A549 (cell line): ENCODE measurements at regions not wholly inside any gene's neighbourhood (a gene's known extent, or its start where the extent isn't known, plus 50 kb on each side); places are given as distances from the start of the nearest gene placed in this dataset.

Source experiments
- ATAC-seq, 2 experiments: fragments of 200-7000 bp in 1 of 2; fragments of >200 bp in 1 of 2; cut with Nextera tagmentation in 1 of 2; cut with Tn5 transposase in 1 of 2; 3 replicates each; pipeline versions ENCODE4 v1.8.0 to v1.9.1; 2018 to 2020; ENCODE audit warnings: mild to moderate bottlenecking in 1 of 2, moderate library complexity in 1 of 2
- CTCF ChIA-PET: fragments of 300-600 bp; sonication (Branson Sonifier 250); formaldehyde crosslinking; extraction: SDS; loops from one replicate; lab custom pipeline; 2021; ENCODE audit warnings: antibody characterized with exemption, inconsistent platforms; lab: Yijun Ruan, JAX
- POLR2A ChIA-PET: fragments of 350-600 bp; formaldehyde crosslinking; extraction: SDS; loops from one replicate; lab custom pipeline; 2021; ENCODE audit warnings: antibody characterized with exemption, inconsistent platforms; lab: Yijun Ruan, JAX
- DNase-seq, 2 experiments: peaks; one replicate each; pipeline versions ENCODE4 v3.0.0 to v3.0.0-alpha.2; 2011 to 2016; ENCODE audit warnings: low read depth in 1 of 2, low spot score in 1 of 2
- FAIRE-seq: peaks from 2 replicates; lab custom pipeline; 2011; peaks lifted over from hg19 to GRCh38; lab: Jason Lieb, UNC
- H3K27ac ChIP-seq, 2 experiments: fragments of >200 bp; sonication (Bioruptor Twin); formaldehyde crosslinking; 3 replicates each; pipeline ENCODE4 v1.5.1; 2016 to 2017
- H3K4me1 ChIP-seq: fragments of >200 bp; sonication (Bioruptor Twin); formaldehyde crosslinking; 3 replicates; pipeline ENCODE4 v1.6.1; 2016
- H3K4me2 ChIP-seq: fragments of >200 bp; sonication (Bioruptor Twin); formaldehyde crosslinking; 3 replicates; pipeline ENCODE4 v1.6.1; 2016
- H3K4me3 ChIP-seq: fragments of >200 bp; sonication (Bioruptor Twin); formaldehyde crosslinking; 3 replicates; pipeline ENCODE4 v1.5.1; 2016
- H3K9me3 ChIP-seq: fragments of >200 bp; sonication (Bioruptor Twin); formaldehyde crosslinking; 3 replicates; pipeline ENCODE4 v1.6.1; 2016
- CTCF ChIP-seq: fragments of >200 bp; sonication (Bioruptor Twin); formaldehyde crosslinking; IDR thresholded peaks from 3 replicates; pipeline ENCODE4 v1.5.1; 2016
- E2F6 ChIP-seq: IDR thresholded peaks from 2 replicates; pipeline ENCODE4 v1.6.1; 2012; ENCODE audit warnings: low read depth, borderline replicate concordance
- EP300 ChIP-seq, 2 experiments: fragments of >200 bp; sonication (Bioruptor Twin); formaldehyde crosslinking; IDR thresholded peaks; 2 replicates in 1 of 2; 3 replicates in 1 of 2; pipeline ENCODE4 v1.6.1; 2016 to 2017
- HEYL ChIP-seq: fragments of 250-450 bp; sonication (Bioruptor Pico); IDR thresholded peaks from 2 replicates; pipeline ENCODE4 v1.8.0; 2021; ENCODE audit warnings: mild to moderate bottlenecking, moderate library complexity
- HOXB13 ChIP-seq: fragments of 250-450 bp; sonication (Bioruptor Pico); IDR thresholded peaks from 2 replicates; pipeline ENCODE4 v1.5.0; 2020; ENCODE audit warnings: low read depth, mild to moderate bottlenecking, moderate library complexity
- HOXB5 ChIP-seq: fragments of 250-450 bp; sonication (Bioruptor Pico); IDR thresholded peaks from 2 replicates; pipeline ENCODE4 v1.5.0; 2020; ENCODE audit warnings: mild to moderate bottlenecking, moderate library complexity
- JUN ChIP-seq, 2 experiments: fragments of >200 bp; sonication (Bioruptor Twin); formaldehyde crosslinking; IDR thresholded peaks; 2 replicates in 1 of 2; 3 replicates in 1 of 2; pipeline ENCODE4 v1.6.1; 2016 to 2017
- MAZ ChIP-seq: fragments of 150-350 bp; IDR thresholded peaks from 2 replicates; pipeline ENCODE4 v1.6.1; 2014; ENCODE audit warnings: antibody characterized with exemption, low read depth, low read length, borderline replicate concordance
- POLR2A ChIP-seq: IDR thresholded peaks from 2 replicates; pipeline ENCODE4 v1.6.1; 2012; ENCODE audit warnings: mild to moderate bottlenecking, low read length
- RARB ChIP-seq: fragments of 250-450 bp; sonication (Bioruptor Pico); IDR thresholded peaks from 2 replicates; pipeline ENCODE4 v1.8.0; 2021; ENCODE audit warnings: mild to moderate bottlenecking, moderate library complexity
- RFX5 ChIP-seq: fragments of 450-650 bp; IDR thresholded peaks from 2 replicates; pipeline ENCODE4 v1.7.1; 2014; ENCODE audit warnings: antibody characterized with exemption, mild to moderate bottlenecking, moderate library complexity
- SMC3 ChIP-seq: fragments of >200 bp; sonication (Bioruptor Twin); formaldehyde crosslinking; IDR thresholded peaks from 3 replicates; pipeline ENCODE4 v1.6.1; 2018; ENCODE audit warnings: inconsistent platforms
- TP53 ChIP-seq: fragments of 250-450 bp; sonication (Bioruptor Pico); IDR thresholded peaks from 2 replicates; pipeline ENCODE4 v1.5.0; 2021; ENCODE audit warnings: mild to moderate bottlenecking, moderate library complexity
- ZSCAN20 ChIP-seq: fragments of 250-450 bp; sonication (Bioruptor Pico); IDR thresholded peaks from 2 replicates; pipeline ENCODE4 v1.8.0; 2022; ENCODE audit warnings: mild to moderate bottlenecking, moderate library complexity
- WGBS: methylation state at CpG from one replicate; pipeline ENCODE4 v1.1.6; 2017; ENCODE audit errors: missing lambda C conversion rate; 5-methylcytosine and 5-hydroxymethylcytosine counted together

GRCh38 chr6:2558098-2558680, 192.5 kb downstream of the MYLK4 start:
- FAIRE-seq (no peak), ATAC-seq (no peak), DNase-seq (no peak)
- Histone ChIP-seq H3K4me3 (no peak overlapping the region), H3K4me2 (no peak overlapping the region), H3K27ac (no peak overlapping the region), H3K4me1 (no peaks in the 10 kb centered on the region), H3K9me3 (no peaks in the 10 kb centered on the region)
- ChIA-PET CTCF (interaction anchor here (0.9 kb wide), 2 partner anchors 76 to 98 kb away, joined by 3 to 4 read pairs; no protein-coding TSS in a partner anchor), POLR2A (interaction anchor here (0.6 kb wide), 1 partner anchor 1019 kb away, joined by 3 read pairs; no protein-coding TSS in a partner anchor)
- TF ChIP-seq HEYL (CRISPR knock-in tag) (no peak), MAZ (no peak)
- WGBS: 86% methylated on average over 13 of the region's 13 CpGs

- no peak for TF ChIP-seq EP300 (IDR thresholded peaks at IDR 0.05)
- TF ChIP-seq JUN (IDR thresholded peaks at IDR 0.05): no peak
- TF ChIP-seq SMC3: no peak
- TF ChIP-seq HOXB5 (CRISPR knock-in tag): no peak
- no peak for TF ChIP-seq RFX5
- TF ChIP-seq POLR2A: no peak
- no peak for TF ChIP-seq CTCF
- TF ChIP-seq ZSCAN20 (CRISPR knock-in tag): no peak
- TF ChIP-seq E2F6: no peak
- DNase-seq (no peak), ATAC-seq (no peak), FAIRE-seq (no peak)
- ChIA-PET CTCF (no interaction called here), POLR2A (no interaction called here)
- H3K4me1 ChIP-seq: no peaks in the 10 kb centered on the region
- no peak overlapping the region for H3K4me2 ChIP-seq
- H3K4me3 ChIP-seq: no peak overlapping the region
- H3K27ac ChIP-seq: no peak overlapping the region
- 76% methylated on average over 7 of the region's 7 CpGs for WGBS
- H3K9me3 ChIP-seq: no peaks in the 10 kb centered on the region
These were observed 193.5 kb downstream of the MYLK4 start for GRCh38 chr6:2557181-2557720.

GRCh38 chr6:2556761-2557160, 194.0 kb downstream of the MYLK4 start:
- no peak overlapping the region for H3K27ac ChIP-seq
- ChIA-PET CTCF (no interaction called here), POLR2A (no interaction called here)
- no peak for TF ChIP-seq RARB (CRISPR knock-in tag)
- no peak overlapping the region for H3K4me3 ChIP-seq
- no peak for ATAC-seq
- no peaks in the 10 kb centered on the region for H3K4me1 ChIP-seq
- WGBS: 84% methylated on average over 4 of the region's 5 CpGs
- no peaks in the 10 kb centered on the region for H3K9me3 ChIP-seq
- FAIRE-seq: no peak
- no peak overlapping the region for H3K4me2 ChIP-seq
- no peak for DNase-seq

GRCh38 chr6:2554651-2555260, 196.0 kb downstream of the MYLK4 start:
- WGBS: 81% methylated on average over 4 of the region's 4 CpGs
- Histone ChIP-seq H3K4me3 (no peak overlapping the region), H3K27ac (no peak overlapping the region), H3K4me2 (no peak overlapping the region), H3K4me1 (no peaks in the 10 kb centered on the region), H3K9me3 (no peaks in the 10 kb centered on the region)
- TF ChIP-seq HOXB13 (CRISPR knock-in tag): no peak
- TF ChIP-seq TP53 (CRISPR knock-in tag): no peak
- ChIA-PET CTCF (interaction anchor here (0.6 kb wide), 2 partner anchors 844 to 1678 kb away, joined by 3 to 6 read pairs; no protein-coding TSS in a partner anchor), POLR2A (no interaction called here)
- FAIRE-seq (no peak), DNase-seq (no peak), ATAC-seq (no peak)
